ENCODE measurements at regions not wholly inside any gene's neighbourhood (a gene's known extent, or its start where the extent isn't known, plus 50 kb on each side); places are given as distances from the start of the nearest gene placed in this dataset.
"Not testable (repeated sequence)": the region's sequence is repeated elsewhere in the genome, so short reads cannot be mapped to it uniquely, and the experiment has no call there.

DNA sequence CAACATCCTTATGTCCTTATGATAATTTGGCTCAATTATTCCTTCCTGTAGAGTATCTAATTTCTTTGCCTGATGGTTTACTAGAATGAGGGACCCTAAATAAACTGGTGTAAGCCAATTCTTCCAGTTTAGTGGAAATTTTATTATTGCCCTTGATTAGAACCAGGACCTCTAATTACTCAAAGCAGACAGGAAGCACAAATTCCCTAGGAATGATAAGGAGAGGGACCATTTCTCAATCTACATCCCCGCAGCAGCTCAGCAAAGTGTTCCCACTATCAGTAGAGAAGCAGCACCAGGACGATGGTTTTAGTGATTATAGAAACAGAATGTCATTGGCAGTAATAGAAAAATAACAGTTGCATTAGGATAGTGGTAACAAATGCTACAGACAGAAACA lies 97.1 kb downstream of the PLPPR4 start:
- no peak for DNase-seq

DNA sequence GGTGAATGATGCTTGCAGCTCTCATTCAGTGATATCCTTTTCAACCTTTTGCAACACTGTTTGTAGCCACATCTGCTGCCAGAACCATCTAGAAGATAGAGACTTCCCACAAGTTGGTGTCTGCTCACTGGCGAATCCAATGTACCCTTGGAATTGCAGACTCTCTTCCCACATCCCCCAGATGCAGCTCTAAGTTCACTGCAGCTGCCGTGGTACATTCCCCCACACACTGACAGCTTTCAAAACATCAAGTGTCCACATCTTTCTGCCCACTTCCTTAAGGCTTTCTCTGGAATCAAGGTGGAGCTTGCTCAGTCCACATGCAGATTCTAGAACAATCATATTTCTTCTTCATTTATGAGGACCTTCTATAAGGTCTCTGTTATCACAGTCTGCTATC lies 99.2 kb downstream of the PLPPR4 start:
- DNase-seq: no peak

DNA sequence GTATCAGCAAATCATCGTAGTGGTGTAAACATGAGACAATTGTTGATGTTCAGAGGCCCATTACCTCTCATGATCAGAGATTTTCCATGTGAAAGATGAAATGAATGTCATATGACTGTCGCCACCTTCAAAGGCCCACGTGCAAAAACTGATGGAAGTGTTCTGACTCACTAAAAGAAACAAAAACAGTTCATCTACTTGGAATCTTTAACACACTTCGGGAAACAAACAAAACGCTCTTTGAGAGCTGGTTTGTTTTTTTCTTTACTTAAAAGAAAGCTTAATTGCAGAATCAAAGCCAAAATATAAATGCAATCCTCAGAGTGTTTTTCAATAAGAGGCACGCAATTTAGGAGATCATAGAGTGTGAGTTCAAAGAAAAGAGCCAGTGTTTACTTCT lies 100.8 kb downstream of the PLPPR4 start:
- DNase-seq: no peak

DNA sequence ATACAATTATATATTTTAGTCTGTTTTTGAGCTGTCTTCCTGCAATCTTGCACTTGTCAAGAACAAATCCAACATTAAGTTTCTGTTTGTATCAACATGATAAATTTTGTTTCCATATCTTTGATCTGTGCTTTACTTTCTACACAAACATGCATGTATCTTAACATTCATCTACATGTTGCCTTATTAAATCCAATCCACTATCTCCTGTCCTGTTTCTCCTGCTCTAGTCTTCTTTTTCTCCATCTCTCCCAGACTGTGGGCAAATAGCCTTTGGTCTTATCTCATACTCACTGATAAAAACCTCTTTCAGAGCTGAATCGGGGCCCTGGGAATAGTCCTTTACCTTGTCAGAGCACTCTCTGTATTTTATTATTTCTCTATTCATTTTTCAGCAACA lies 101.3 kb downstream of the PLPPR4 start:
- DNase-seq: no peak

DNA sequence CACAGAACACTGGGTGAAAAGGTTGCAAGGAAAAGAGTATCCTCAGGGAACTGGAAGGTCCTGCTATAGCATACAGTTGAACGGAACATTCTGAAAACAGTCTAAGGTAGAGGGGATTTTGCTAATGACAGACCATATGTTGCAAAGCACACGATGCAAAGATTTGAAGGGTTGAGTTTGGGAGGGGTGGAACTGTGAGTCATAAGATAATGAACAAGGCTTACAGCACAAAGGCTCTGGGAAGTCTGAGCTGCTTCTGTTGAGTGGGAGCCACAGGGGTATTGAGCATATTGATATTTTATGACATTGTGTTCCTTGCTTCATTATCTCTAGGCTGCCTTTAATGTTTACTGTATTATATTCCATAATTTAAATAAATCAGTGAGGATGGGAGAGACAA lies 104.9 kb downstream of the PLPPR4 start:
- no peak for DNase-seq

DNA sequence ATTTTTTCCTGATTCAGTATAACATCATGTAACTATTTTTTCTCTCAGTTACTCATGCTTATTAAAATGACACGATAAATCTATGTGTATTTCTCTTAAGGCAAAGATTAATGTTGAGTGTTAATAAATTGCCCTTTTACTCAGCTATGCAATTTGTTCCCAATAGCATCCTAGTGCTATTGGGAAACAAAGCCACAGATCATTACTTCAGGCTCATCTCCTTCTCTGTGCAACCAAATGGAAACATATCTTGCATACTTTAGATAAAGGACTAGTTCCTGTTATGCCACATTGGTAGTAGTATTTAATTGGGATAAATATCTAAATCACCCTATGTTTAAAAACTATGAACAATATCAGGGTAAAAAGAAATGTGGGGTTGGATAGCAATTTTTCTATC lies 106.2 kb downstream of the PLPPR4 start:
- no peak for DNase-seq

DNA sequence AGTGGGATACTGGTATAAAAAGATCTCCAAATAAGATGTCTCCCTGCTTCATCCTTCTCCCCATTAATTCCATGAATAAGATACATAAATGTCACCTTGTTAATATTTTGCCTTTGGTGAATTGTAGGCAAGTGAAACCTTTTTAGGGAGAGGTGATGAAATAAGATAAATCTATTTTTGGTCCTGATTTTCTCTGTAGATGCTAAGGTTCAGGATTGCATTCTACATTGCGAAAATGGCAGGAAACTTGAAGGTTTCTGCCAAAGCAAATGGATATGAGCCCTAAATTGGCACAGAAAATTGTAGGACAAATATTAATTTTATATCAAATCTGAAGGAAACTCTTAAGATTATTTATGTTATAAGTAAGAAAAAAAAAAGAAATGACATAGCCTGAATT lies 107.1 kb downstream of the PLPPR4 start:
- DNase-seq: no peak

DNA sequence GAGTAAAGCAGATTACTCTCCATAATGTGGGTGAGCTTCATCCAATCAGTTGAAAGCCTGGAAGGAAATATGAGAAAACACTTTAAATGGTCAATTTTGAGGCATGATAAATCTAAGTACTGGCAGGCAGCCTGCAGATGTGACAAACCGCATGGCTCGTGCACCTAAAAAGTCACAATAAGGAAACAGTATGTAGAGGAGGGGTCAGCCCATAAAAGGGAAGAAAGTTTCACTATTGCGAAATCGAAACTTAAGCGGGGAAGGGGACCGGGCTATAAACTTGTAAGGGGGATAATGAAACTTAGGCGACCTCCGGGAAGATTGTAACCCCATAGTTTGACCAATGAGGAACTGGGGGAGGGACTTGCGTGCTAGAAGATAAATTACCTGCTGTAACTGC lies 109.8 kb downstream of the PLPPR4 start:
- DNase-seq: no peak

DNA sequence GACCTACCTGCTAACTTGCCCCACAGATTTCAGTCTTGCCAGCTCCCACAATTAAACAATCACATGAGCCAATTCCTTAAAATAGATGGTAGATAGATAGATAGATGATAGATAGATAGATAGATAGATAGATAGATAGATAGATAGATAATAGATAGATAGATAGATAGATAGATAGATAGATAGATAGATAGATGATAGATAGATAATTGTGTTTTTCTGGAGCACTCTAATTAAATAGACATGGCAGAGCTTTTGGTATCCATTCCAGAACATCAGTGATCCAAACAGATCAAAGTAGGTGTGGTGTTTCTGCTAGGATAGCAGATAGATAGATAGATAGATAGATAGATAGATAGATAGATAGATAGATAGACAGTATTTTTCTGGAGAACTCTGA lies 110.4 kb downstream of the PLPPR4 start:
- not testable (repeated sequence) for DNase-seq

DNA sequence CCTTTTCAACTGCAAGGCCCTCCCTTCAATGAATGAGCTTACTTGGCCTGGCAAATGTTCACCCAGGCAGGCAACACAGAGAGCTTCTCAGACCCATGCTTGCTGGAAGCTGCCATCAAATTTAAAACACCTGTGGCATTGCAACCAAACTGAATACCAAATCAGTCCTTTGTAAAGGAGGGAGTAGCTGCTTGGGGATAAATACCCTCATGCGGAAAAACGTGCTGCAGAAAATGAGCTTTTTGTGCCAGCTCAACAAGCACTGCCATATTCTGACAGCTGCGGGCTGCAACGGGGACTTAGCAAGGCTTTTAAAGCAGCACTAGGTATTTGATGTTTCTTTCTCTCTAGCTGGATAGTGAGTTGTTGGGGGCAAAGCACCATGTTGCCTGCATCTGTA lies 119.7 kb downstream of the PLPPR4 start:
- DNase-seq: no peak

DNA sequence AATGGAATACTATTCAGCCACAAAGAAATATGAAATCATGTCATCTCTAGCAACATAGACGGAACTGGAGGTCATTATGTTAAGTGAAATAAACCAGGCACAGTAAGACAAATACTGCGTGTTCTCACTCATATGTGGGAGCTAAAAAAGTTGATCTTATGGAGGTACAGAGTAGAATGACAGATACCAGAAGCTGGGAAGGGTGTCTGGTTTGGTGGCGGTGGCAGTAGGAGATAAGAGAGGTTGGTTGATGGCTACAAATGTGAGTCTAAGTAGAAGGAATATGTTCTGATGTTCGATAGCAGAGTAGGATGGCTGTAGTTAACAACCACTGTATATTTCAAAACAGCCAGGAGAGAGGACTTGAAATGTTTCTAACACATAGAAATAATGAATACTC lies 121.6 kb downstream of the PLPPR4 start:
- DNase-seq: no peak

DNA sequence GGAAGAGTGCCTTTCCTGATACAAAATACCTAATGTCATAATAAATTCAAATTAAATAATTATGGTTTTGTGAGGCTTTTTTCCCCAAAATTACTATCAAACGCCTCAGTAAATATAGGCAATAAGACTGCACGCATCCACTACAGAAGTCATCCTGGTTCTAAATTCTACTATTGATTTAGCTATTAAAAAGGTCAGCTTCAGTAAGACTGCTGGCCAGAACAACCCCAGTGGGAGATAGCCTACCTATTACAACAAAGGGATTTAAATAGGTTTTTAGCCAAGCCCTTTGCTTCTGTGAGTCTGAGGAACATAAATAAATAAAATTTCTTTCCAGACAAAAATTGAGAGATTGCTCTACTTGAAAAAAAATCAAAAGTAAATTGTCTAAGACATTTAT lies 132.1 kb downstream of the PLPPR4 start:
- no peak for DNase-seq

DNA sequence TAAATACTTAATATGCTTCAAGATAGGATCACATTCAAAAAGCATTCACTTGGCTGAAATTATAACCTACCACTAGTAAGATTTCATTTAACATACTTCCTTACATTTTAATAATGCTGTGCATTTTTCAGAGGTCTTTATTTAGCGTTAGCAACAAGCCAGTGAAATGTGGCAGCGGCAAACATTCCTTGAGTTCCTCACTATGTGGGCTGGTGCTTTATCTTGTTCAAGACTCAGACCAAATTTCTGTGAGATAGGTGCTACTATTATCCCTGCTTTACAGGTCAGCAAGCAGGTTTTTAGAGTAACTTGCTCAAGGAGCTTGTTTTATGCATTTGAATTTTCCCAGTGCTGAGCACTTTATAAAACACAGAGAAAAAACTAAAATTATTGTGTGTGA lies 132.7 kb downstream of the PLPPR4 start:
- no peak for DNase-seq

DNA sequence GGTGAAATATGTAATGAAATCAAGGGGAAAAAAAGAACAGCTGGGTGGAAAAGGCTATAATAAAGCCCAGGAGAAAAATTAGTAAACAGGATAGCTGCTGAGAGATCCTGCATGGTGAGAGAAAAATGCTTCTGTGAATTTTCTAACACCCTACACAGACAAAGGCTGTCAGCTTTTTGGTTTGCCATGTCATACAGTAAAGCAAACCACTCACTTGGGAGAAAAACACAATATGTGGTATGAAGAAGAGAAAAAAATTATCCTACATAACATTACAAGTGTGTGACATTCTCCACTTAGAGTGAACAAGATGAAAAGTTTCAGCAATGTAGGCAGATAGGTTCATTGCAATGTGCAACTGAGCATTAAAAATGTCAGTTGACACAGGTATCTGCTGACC lies 133.6 kb downstream of the PLPPR4 start:
- DNase-seq: no peak

DNA sequence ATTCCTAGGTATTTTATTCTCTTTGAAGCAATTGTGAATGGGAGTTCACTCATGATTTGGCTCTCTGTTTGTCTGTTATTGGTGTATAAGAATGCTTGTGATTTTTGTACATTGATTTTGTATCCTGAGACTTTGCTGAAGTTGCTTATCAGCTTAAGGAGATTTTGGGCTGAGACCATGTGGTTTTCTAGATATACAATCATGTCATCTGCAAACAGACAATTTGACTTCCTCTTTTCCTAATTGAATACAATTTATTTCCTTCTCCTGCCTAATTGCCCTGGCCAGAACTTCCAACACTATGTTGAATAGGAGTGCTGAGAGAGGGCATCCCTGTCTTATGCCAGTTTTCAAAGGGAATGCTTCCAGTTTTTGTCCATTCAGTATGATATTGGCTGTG lies 137.3 kb downstream of the PLPPR4 start:
- DNase-seq: not testable (repeated sequence)

DNA sequence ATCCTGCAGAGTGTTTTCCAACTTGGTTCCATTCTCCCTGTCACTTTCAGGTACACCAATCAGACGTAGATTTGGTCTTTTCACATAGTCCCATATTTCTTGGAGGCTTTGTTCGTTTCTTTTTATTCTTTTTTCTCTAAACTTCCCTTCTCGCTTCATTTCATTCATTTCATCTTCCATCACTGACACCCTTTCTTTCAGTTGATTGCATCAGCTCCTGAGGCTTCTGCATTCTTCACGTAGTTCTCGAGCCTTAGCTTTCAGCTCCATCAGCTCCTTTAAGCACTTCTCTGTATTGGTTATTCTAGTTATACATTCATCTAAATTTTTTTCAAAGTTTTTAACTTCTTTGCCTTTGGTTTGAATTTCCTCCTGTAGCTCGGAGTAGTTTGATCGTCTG lies 140.1 kb downstream of the PLPPR4 start:
- DNase-seq: not testable (repeated sequence)

DNA sequence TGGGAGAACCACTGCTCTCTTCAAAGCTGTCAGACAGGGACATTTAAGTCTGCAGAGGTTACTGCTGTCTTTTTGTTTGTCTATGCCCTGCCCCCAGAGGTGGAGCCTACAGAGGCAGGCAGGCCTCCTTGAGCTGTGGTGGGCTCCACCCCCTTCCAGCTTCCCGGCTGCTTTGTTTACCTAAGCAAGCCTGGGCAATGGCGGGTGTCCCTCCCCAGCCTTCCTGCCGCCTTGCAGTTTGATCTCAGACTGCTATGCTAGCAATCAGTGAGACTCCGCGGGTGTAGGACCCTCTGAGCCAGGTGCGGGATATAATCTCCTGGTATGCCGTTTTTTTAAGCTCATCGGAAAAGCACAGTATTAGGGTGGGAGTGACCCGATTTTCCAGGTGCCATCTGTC lies 141.0 kb downstream of the PLPPR4 start:
- DNase-seq: peak; percentile 90

DNA sequence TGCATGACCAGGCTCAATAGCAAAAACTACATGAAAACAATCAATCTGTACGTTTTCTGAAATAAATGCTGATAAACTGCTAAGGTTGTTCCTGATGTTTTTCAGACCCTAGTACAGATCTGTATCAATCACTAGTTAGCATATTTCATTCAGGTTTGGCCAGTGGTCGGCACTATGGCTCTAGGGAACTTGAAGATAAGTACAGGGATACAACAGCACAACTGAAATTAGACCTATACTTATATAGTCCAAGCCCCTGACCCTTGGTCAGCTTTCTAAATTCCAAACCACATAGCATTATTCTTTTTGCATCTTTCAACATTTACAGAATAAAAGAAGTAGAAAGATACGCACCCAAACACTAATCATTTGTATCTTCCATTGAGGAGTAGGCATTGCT lies 142.7 kb downstream of the PLPPR4 start:
- DNase-seq: no peak

DNA sequence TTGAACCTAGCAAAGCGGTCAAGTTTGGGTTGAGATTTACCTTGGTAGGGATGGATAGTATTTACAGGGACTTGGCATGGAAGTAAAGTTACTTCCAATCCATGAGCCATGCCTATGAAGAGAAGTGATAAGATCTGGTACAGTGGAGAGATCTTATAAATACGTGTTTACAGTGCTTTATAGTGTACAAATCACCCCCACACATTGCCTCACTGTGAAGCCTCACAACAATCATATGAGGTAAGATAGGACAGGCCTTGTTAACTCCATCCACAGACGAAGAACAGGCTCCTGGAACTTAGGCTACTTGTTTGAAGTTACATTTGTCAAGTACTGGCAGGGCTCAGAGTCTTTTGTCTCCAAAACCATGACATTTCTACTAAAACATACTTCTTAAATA lies 159.8 kb downstream of the PLPPR4 start:
- no peak for DNase-seq

DNA sequence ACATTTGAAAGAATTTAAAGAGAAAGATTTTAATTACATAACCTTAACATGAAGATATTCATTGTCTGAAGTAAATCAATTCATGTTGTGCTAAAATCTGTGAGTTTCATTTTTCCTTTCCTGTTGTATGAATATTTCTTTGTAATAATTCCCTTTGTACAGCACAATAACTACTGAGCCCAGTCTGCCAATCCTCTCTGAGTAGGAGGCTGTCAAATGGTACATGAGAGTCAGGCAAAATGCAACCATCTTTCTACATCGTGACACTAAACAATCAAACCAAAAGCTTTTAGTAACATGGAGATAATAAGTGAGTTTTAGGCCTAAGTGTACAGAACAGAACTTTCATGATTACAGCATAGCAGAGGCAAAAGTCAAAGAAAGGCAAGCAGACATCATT lies 165.5 kb downstream of the PLPPR4 start:
- DNase-seq: no peak

DNA sequence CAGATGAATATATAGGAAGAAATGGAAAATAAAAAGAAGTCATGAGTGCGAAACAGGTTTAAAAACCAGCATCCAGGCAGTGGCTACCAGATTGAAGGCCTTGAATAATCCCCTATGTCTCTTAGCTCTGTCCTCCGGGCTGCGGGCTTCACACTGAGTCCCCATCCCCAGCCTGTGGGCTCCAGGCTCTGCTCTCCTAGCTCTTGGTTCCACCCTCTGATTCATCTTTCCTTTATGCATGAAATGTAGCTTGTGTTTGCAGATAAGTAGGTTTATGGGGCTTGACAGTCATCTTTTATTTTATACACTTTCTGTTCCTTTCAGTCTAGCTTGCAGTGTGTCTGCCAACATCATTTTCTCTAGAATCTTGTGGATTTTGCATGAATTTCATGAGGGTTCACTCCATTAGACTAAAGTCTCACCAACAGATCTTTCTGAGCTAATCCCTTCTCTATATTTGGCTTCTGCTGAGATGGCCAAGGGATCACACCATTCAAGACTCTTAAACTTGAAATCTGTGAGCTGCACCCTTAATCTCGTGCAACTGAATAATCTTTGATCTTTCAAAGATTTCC lies 174.5 kb downstream of the PLPPR4 start:
- no peak for DNase-seq

DNA sequence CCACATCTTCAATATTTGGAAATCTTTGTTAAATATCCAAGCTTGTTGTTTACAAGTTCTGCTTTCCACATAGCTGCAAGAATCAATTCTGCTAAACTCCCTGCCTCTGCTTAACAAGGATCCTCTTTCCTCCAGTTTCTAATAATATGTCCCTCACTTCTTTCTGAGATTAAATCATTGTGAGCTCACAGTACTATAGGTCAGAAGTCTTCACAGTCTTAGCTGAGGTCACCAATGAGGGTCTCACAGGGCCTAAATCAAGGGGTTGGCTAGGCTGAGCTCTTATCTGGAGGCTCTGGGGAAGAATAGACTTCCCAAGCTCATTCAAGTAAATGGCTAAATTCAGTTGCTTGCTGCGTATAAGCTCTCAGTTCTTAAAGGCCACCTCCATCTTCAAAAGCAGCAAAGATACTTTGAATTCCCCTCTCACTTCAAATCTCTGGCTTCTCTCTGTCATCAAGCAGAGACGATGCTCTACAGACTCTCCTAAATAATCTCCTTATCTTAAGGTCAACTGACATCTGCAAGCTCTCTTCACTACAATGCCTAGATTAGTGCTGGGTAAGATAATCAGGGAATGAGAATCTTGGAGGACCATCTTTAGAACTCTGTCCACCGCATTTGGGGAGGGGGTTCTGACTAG lies 175.3 kb downstream of the PLPPR4 start:
- DNase-seq: no peak

DNA sequence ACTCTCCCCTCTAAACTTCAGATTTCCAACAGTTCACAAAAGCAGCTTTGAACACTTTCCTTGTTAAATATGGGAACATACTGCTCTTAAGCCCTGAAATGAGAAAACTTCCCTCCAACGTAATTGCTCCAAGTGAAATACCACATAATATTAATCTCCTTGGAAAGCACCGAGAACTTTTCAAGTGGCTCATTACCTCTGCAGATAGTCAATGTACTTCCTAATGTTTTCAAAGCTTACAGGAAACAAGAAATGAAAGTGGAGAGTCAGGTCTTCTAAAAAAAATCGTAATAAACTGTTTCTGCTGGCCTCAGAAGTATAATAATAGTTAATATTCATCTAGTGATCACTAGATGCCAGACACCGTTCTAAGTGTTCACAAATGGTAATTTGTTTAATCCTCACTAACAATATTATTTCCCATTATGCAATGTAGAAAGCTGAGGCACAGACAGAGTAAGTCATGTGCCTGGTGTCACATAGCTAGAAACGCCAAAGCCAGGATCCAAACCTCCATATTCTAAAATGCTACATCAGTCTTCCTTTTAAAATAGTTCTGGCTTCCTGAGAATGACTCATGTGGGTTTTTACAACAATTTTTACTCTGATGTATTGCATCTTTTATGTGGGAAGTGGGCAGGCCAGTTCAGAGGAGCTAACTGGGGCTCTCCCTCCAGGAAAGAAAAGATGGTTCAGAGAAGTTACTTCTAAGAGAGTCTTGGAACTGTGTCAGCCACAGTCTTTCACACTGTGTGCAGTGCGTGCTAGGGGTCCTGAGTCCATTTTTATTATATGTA lies 177.2 kb downstream of the PLPPR4 start:
- no peak for DNase-seq

DNA sequence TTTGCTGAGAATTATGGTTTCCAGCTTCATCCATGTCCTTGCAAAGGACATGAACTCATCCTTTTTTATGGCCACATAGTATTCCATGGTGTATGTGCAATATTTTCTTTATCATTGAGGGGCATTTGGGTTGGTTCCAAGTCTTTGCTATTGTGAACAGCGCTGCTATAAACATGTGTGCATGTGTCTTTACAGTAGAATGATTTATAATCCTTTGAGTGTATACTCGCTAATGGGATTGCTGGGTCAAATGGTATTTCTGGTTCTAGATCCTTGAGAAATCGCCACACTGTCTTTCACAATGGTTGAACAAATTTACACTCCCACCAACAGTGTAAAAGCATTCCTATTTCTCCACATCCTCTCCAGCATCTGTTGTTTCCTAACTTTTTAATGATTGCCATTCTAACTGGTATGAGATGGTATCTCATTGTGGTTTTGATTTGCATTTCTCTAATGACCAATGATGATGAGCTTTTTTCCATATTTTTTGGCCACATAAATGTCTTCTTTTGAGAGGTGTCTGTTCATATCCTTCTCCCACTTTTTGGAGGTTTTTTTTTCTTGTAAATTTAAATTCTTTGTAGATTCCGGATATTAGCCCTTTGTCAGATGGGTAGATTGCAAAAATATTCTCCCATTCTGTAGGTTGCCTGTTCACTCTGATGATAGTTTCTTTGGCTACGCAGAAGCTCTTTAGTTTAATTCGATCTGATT lies 180.1 kb downstream of the PLPPR4 start:
- not testable (repeated sequence) for DNase-seq
